ES-I3 (cell line): ENCODE measurements at regions not wholly inside any gene's neighbourhood (a gene's known extent, or its start where the extent isn't known, plus 50 kb on each side); places are given as distances from the start of the nearest gene placed in this dataset.

ENCODE experiments used
- H3K36me3 ChIP-seq: 2 replicates; pipeline ENCODE4 v1.6.1; 2013; ENCODE audit warnings: mild to moderate bottlenecking, low read length, control low read depth, moderate library complexity; ENCODE audit not compliant: insufficient read depth
- H3K4me1 ChIP-seq: 2 replicates; pipeline ENCODE4 v1.6.1; 2013; ENCODE audit warnings: mild to moderate bottlenecking, control low read depth, low read length; ENCODE audit not compliant: insufficient read depth
- H3K9ac ChIP-seq: 2 replicates; pipeline ENCODE4 v1.6.1; 2013; ENCODE audit warnings: low read depth, mild to moderate bottlenecking, low read length, moderate library complexity
- H3K9me3 ChIP-seq: 2 replicates; pipeline ENCODE4 v1.6.1; 2013; ENCODE audit warnings: mild to moderate bottlenecking, low read length, moderate library complexity; ENCODE audit not compliant: control insufficient read depth, insufficient read depth

GRCh38 chr2:176612736-176613135, 343.5 kb downstream of the MTX2 start:
- Histone ChIP-seq H3K4me1 (no peaks in the 10 kb centered on the region), H3K9me3 (no peaks in the 10 kb centered on the region), H3K9ac (no peak overlapping the region), H3K36me3 (no peaks in the 10 kb centered on the region)

GRCh38 chr2:176613323-176613987, 344.2 kb downstream of the MTX2 start:
- Histone ChIP-seq H3K9me3 (no peaks in the 10 kb centered on the region), H3K4me1 (no peaks in the 10 kb centered on the region), H3K36me3 (no peaks in the 10 kb centered on the region), H3K9ac (no peak overlapping the region)

- no peak overlapping the region for H3K9ac ChIP-seq
- H3K9me3 ChIP-seq: no peaks in the 10 kb centered on the region
- no peaks in the 10 kb centered on the region for H3K4me1 ChIP-seq
These were observed 344.8 kb downstream of the MTX2 start for GRCh38 chr2:176614049-176614448.

GRCh38 chr2:176614930-176615329, 345.7 kb downstream of the MTX2 start:
- Histone ChIP-seq H3K9me3 (no peaks in the 10 kb centered on the region), H3K4me1 (no peaks in the 10 kb centered on the region), H3K9ac (no peak overlapping the region), H3K36me3 (no peaks in the 10 kb centered on the region)

More at GRCh38 chr2:176614049-176614448, 344.8 kb downstream of the MTX2 start:
- H3K36me3 ChIP-seq: no peaks in the 10 kb centered on the region

GRCh38 chr2:176619504-176619903, 350.3 kb downstream of the MTX2 start:
- no peaks in the 10 kb centered on the region for H3K36me3 ChIP-seq
- H3K9me3 ChIP-seq: no peaks in the 10 kb centered on the region
- no peaks in the 10 kb centered on the region for H3K4me1 ChIP-seq
- no peak overlapping the region for H3K9ac ChIP-seq

GRCh38 chr2:176621350-176621749, 352.1 kb downstream of the MTX2 start:
- Histone ChIP-seq H3K9me3 (no peaks in the 10 kb centered on the region), H3K36me3 (no peaks in the 10 kb centered on the region), H3K9ac (no peak overlapping the region), H3K4me1 (no peaks in the 10 kb centered on the region)

GRCh38 chr2:176622792-176623191, 353.6 kb downstream of the MTX2 start:
- Histone ChIP-seq H3K9me3 (no peaks in the 10 kb centered on the region), H3K36me3 (no peaks in the 10 kb centered on the region), H3K4me1 (no peaks in the 10 kb centered on the region), H3K9ac (no peak overlapping the region)

- Histone ChIP-seq H3K4me1 (no peaks in the 10 kb centered on the region), H3K9ac (no peak overlapping the region), H3K36me3 (no peaks in the 10 kb centered on the region), H3K9me3 (no peaks in the 10 kb centered on the region)
These were observed 357.6 kb downstream of the MTX2 start for GRCh38 chr2:176626796-176627195.

- no peak overlapping the region for H3K9ac ChIP-seq
- no peaks in the 10 kb centered on the region for H3K36me3 ChIP-seq
- H3K4me1 ChIP-seq: no peaks in the 10 kb centered on the region
These were observed 359.2 kb downstream of the MTX2 start for GRCh38 chr2:176628438-176628837.

GRCh38 chr2:176633754-176634153, 364.5 kb downstream of the MTX2 start:
- no peaks in the 10 kb centered on the region for H3K9me3 ChIP-seq
- no peak overlapping the region for H3K9ac ChIP-seq
- no peaks in the 10 kb centered on the region for H3K36me3 ChIP-seq
- no peaks in the 10 kb centered on the region; the same call in 1 of the 2 replicates for H3K4me1 ChIP-seq

More at GRCh38 chr2:176628438-176628837, 359.2 kb downstream of the MTX2 start:
- H3K9me3 ChIP-seq: no peaks in the 10 kb centered on the region

- no peaks in the 10 kb centered on the region for H3K36me3 ChIP-seq
- H3K4me1 ChIP-seq: no peaks in the 10 kb centered on the region; the same call in 1 of the 2 replicates
- H3K9me3 ChIP-seq: no peaks in the 10 kb centered on the region
- no peak overlapping the region for H3K9ac ChIP-seq
These were observed 367.2 kb downstream of the MTX2 start for GRCh38 chr2:176636401-176636800.

GRCh38 chr2:176637142-176637485, 367.9 kb downstream of the MTX2 start:
- H3K9me3 ChIP-seq: no peaks in the 10 kb centered on the region
- H3K9ac ChIP-seq: peak overlapping the region; percentile 76
- no peaks in the 10 kb centered on the region; the same call in 1 of the 2 replicates for H3K4me1 ChIP-seq
- H3K36me3 ChIP-seq: no peaks in the 10 kb centered on the region

GRCh38 chr2:176637486-176638166, 368.4 kb downstream of the MTX2 start:
- H3K9ac ChIP-seq: peak overlapping the region; percentile 76
- no peaks in the 10 kb centered on the region for H3K36me3 ChIP-seq
- H3K4me1 ChIP-seq: no peaks in the 10 kb centered on the region; the same call in 1 of the 2 replicates
- H3K9me3 ChIP-seq: no peaks in the 10 kb centered on the region

GRCh38 chr2:176638167-176639015, 369.1 kb downstream of the MTX2 start:
- Histone ChIP-seq H3K9me3 (no peaks in the 10 kb centered on the region), H3K9ac (peak overlapping the region; percentile 76), H3K4me1 (no peaks in the 10 kb centered on the region; the same call in 1 of the 2 replicates), H3K36me3 (no peaks in the 10 kb centered on the region)
